ENCODE measurements at regions not wholly inside any gene's neighbourhood (a gene's known extent, or its start where the extent isn't known, plus 50 kb on each side); places are given as distances from the start of the nearest gene placed in this dataset.

GRCh38 chr13:33577007-33577406 lies 240.9 kb upstream of the RFC3 start:
- no peak overlapping the region for H3K4me3 ChIP-seq
- no peak for TF ChIP-seq CTCF (IDR thresholded peaks at IDR 0.05)
- DNase-seq (ENCODE audit: low spot score), result no peak
- H3K27ac ChIP-seq, result no peak overlapping the region

GRCh38 chr13:33578786-33579185 lies 239.2 kb upstream of the RFC3 start:
- DNase-seq (ENCODE audit: low spot score), result no peak
- Histone ChIP-seq H3K4me3 (no peak overlapping the region), H3K27ac (no peak overlapping the region)
- no peak for TF ChIP-seq CTCF (IDR thresholded peaks at IDR 0.05)

GRCh38 chr13:33582121-33582520 lies 235.8 kb upstream of the RFC3 start:
- TF ChIP-seq CTCF (IDR thresholded peaks at IDR 0.05), result no peak
- DNase-seq (ENCODE audit: low spot score), result no peak
- Histone ChIP-seq H3K4me3 (no peak overlapping the region), H3K27ac (no peak overlapping the region)

GRCh38 chr13:33583398-33583797 lies 234.6 kb upstream of the RFC3 start:
- no peak overlapping the region for H3K4me3 ChIP-seq
- no peak for DNase-seq (ENCODE audit: low spot score)
- TF ChIP-seq CTCF (IDR thresholded peaks at IDR 0.05), result no peak
- H3K27ac ChIP-seq, result no peak overlapping the region

- no peak for TF ChIP-seq CTCF (IDR thresholded peaks at IDR 0.05)
- no peak overlapping the region for H3K4me3 ChIP-seq
- no peak overlapping the region for H3K27ac ChIP-seq
- DNase-seq (ENCODE audit: low spot score), result no peak
These were observed 227.0 kb upstream of the RFC3 start for GRCh38 chr13:33590936-33591335.

GRCh38 chr13:33606692-33607091 lies 211.3 kb upstream of the RFC3 start:
- no peak overlapping the region for H3K4me3 ChIP-seq
- TF ChIP-seq CTCF (IDR thresholded peaks at IDR 0.05), result no peak
- no peak for DNase-seq (ENCODE audit: low spot score)
- no peak overlapping the region for H3K27ac ChIP-seq

- TF ChIP-seq CTCF (IDR thresholded peaks at IDR 0.05), result no peak
- Histone ChIP-seq H3K27ac (peak overlapping the region; percentile 76 to 91), H3K4me3 (peak overlapping the region; percentile 62)
- peak; percentile 78 for DNase-seq (ENCODE audit: low spot score)
These were observed 207.4 kb upstream of the RFC3 start for GRCh38 chr13:33610438-33611120.

Data from coronary artery (tissue), 2 donors.